ENCODE measurements at regions not wholly inside any gene's neighbourhood (a gene's known extent, or its start where the extent isn't known, plus 50 kb on each side); places are given as distances from the start of the nearest gene placed in this dataset.

DNA sequence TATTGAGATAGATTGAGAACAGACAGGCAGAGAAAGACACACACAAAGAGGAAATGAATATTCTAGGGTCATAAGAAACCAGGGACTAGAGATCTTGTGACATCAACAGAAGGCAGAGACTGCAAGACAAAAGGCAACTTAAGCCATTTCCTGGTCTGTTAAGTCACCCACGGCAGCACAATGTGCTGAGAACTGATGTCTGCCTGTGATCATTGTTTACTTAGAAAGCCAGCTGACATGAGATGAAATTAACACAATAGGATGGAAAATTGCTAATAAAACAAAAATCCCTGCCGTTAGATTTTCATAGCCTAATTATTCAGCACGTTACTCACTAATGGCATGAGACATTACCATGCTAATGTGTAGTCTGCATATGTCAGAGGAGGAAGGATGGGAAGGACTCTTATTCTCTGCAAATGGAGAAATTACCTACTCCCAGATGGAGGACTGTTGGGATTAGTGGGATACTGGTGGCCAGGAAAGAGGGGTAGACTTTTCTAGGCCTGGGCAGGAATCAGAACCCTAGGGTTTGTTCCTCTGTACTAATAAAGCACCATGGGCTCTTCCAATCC lies 191.3 kb upstream of the PODXL start:
- no peak for ATAC-seq
- POLR2A ChIA-PET: no interaction called here
- WGBS (ENCODE audit: missing lambda C conversion rate): 3% methylated on average over 3 of the region's 3 CpGs

DNA sequence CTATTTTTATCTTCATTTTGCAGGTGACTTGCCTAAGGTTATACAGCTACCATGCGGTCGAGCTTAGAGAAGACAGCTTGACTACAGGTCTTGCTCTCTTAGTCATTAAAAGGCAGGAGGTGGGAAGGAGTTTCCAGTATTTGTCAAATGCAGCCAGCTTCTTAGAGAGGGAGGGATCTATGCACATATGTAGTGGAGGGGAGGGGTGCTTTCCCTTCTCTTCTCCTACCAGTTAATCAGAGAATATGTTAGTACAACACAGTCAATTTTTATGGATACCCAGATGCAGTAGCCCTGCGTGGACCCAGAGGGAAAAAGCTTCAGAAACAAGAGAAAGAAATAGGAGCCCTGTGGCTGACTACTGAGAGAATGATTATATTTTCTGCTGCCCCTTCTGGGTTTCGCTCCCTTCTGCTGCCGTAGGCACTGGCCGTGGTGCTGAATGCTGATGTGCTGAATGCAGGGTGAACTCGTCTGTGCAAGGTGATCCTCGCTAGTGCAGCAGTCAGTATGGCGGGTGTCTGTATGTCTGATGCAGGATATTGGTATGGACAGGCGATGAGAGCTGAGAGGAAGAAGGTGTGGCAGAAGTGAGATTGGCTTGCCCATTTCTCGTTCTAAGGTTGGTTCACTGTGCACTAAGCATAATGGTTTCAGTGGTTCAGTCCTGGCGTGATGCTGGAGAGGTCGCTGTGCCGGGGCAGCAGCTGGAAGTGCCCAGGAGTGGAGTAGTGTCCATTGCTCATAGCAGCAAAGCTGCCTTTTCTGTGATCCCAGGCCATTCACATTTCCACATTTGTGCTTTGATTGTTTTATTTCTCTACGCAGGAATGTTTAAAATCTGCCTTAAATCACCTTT lies 189.2 kb upstream of the PODXL start:
- Histone ChIP-seq H3K4me3 (no peak overlapping the region), H3K4me1 (no peaks in the 10 kb centered on the region), H3K27ac (no peak overlapping the region), H3K9me3 (no peaks in the 10 kb centered on the region), H3K4me2 (no peak overlapping the region)
- ChIA-PET CTCF (interaction anchor here (0.6 to 1.8 kb wide), 8 partner anchors 8 to 835 kb away, joined by 3 to 8 read pairs (median 4); no protein-coding TSS in a partner anchor), POLR2A (no interaction called here)
- ATAC-seq: peak; percentile 53 to 57; a peak in 3 of 6 replicates
- FAIRE-seq: no peak
- WGBS (ENCODE audit: missing lambda C conversion rate): 47% methylated on average over 15 of the region's 15 CpGs
- TF ChIP-seq, protein P1, sequence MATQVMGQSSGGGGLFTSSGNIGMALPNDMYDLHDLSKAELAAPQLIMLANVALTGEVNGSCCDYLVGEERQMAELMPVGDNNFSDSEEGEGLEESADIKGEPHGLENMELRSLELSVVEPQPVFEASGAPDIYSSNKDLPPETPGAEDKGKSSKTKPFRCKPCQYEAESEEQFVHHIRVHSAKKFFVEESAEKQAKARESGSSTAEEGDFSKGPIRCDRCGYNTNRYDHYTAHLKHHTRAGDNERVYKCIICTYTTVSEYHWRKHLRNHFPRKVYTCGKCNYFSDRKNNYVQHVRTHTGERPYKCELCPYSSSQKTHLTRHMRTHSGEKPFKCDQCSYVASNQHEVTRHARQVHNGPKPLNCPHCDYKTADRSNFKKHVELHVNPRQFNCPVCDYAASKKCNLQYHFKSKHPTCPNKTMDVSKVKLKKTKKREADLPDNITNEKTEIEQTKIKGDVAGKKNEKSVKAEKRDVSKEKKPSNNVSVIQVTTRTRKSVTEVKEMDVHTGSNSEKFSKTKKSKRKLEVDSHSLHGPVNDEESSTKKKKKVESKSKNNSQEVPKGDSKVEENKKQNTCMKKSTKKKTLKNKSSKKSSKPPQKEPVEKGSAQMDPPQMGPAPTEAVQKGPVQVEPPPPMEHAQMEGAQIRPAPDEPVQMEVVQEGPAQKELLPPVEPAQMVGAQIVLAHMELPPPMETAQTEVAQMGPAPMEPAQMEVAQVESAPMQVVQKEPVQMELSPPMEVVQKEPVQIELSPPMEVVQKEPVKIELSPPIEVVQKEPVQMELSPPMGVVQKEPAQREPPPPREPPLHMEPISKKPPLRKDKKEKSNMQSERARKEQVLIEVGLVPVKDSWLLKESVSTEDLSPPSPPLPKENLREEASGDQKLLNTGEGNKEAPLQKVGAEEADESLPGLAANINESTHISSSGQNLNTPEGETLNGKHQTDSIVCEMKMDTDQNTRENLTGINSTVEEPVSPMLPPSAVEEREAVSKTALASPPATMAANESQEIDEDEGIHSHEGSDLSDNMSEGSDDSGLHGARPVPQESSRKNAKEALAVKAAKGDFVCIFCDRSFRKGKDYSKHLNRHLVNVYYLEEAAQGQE (IDR thresholded peaks at IDR 0.05): peak; percentile 91
- peak; percentile 68; the same call in 1 of the 2 replicates for TF ChIP-seq EHMT2 (IDR thresholded peaks at IDR 0.05; ENCODE audit: low read depth)
- no peak for TF ChIP-seq BHLHE40 (IDR thresholded peaks at IDR 0.05; ENCODE audit: low read depth, low read length)
- TF ChIP-seq ZFP36 (IDR thresholded peaks at IDR 0.05; ENCODE audit: borderline replicate concordance, partially characterized antibody): no peak
- peak in 1 of 2 experiments; percentile 17 for DNase-seq (ENCODE audit: low read depth in 1 of 2, low spot score in 1 of 2)

More for the DNA sequence above, 191.3 kb upstream of the PODXL start:
- CTCF ChIA-PET: interaction anchor here (1.7 kb wide), 1 partner anchor 58 kb away, joined by 3 read pairs; no protein-coding TSS in a partner anchor
- no peak for DNase-seq (ENCODE audit: low read depth in 1 of 2, low spot score in 1 of 2)
- TF ChIP-seq HOXB13 (CRISPR knock-in tag; IDR thresholded peaks at IDR 0.05; ENCODE audit: low read depth) (no peak), POLR2A (IDR thresholded peaks at IDR 0.05; ENCODE audit: low read length) (no peak), RARB (CRISPR knock-in tag; IDR thresholded peaks at IDR 0.05) (no peak), HOXA7 (CRISPR knock-in tag; IDR thresholded peaks at IDR 0.05) (no peak), ZSCAN20 (CRISPR knock-in tag; IDR thresholded peaks at IDR 0.05) (no peak)
- Histone ChIP-seq H3K4me1 (no peaks in the 10 kb centered on the region), H3K4me3 (no peak overlapping the region), H3K27ac (no peak overlapping the region), H3K9me3 (no peaks in the 10 kb centered on the region), H3K4me2 (no peak overlapping the region)
- no peak for FAIRE-seq

DNA sequence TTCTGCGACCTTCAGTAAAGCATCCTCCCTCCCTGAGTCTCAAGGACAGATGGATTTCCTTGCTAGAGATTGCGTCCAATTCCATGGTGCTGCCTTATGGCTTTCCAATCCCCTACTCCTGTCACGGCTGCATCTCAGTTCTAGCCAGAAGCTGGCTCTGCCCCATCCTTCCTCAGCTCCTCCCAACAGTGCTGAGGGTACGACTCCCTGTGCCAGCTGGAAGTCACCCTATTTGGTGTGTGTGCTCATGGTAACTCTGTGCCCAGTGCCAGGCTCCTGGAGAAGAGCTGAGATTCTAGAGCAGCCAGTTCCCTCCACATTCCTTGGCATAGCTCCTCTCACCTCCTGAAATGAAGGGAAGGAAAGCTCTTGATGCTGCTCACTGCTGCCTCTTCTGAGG lies 185.0 kb upstream of the PODXL start:
- no peak for DNase-seq (ENCODE audit: low read depth in 1 of 2, low spot score in 1 of 2)
- CTCF ChIA-PET: interaction anchor here (0.9 to 1.5 kb wide), 5 partner anchors 12 to 577 kb away, joined by 3 to 6 read pairs (median 3); no protein-coding TSS in a partner anchor
- POLR2A ChIA-PET: no interaction called here
- H3K4me1 ChIP-seq: no peaks in the 10 kb centered on the region
- ATAC-seq: no peak
- H3K4me3 ChIP-seq: no peak overlapping the region
- 6% methylated on average over 4 of the region's 4 CpGs for WGBS (ENCODE audit: missing lambda C conversion rate)
- H3K27ac ChIP-seq: no peak overlapping the region
- H3K9me3 ChIP-seq: no peaks in the 10 kb centered on the region
- no peak for FAIRE-seq
- no peak overlapping the region for H3K4me2 ChIP-seq
- TF ChIP-seq HOXA7 (CRISPR knock-in tag; IDR thresholded peaks at IDR 0.05) (no peak), RFX5 (IDR thresholded peaks at IDR 0.05) (no peak), RAD21 (conservative IDR thresholded peaks at IDR 0.05 in 1 of 2, IDR thresholded peaks at IDR 0.05 in 1 of 2) (no peak), POLR2A (IDR thresholded peaks at IDR 0.05; ENCODE audit: low read length) (no peak), NPAS2 (CRISPR knock-in tag; IDR thresholded peaks at IDR 0.05; ENCODE audit: borderline replicate concordance) (no peak), CBX2 (IDR thresholded peaks at IDR 0.05; ENCODE audit: borderline replicate concordance, low read depth) (no peak), HOXB13 (CRISPR knock-in tag; IDR thresholded peaks at IDR 0.05; ENCODE audit: low read depth) (no peak)
- TF ChIP-seq, protein P2, sequence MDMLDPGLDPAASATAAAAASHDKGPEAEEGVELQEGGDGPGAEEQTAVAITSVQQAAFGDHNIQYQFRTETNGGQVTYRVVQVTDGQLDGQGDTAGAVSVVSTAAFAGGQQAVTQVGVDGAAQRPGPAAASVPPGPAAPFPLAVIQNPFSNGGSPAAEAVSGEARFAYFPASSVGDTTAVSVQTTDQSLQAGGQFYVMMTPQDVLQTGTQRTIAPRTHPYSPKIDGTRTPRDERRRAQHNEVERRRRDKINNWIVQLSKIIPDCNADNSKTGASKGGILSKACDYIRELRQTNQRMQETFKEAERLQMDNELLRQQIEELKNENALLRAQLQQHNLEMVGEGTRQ (IDR thresholded peaks at IDR 0.05): no peak
- TF ChIP-seq, protein P1 (IDR thresholded peaks at IDR 0.05): no peak
- TF ChIP-seq, protein P3, sequence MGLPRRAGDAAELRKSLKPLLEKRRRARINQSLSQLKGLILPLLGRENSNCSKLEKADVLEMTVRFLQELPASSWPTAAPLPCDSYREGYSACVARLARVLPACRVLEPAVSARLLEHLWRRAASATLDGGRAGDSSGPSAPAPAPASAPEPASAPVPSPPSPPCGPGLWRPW (IDR thresholded peaks at IDR 0.05): no peak
- TF ChIP-seq, protein P4, sequence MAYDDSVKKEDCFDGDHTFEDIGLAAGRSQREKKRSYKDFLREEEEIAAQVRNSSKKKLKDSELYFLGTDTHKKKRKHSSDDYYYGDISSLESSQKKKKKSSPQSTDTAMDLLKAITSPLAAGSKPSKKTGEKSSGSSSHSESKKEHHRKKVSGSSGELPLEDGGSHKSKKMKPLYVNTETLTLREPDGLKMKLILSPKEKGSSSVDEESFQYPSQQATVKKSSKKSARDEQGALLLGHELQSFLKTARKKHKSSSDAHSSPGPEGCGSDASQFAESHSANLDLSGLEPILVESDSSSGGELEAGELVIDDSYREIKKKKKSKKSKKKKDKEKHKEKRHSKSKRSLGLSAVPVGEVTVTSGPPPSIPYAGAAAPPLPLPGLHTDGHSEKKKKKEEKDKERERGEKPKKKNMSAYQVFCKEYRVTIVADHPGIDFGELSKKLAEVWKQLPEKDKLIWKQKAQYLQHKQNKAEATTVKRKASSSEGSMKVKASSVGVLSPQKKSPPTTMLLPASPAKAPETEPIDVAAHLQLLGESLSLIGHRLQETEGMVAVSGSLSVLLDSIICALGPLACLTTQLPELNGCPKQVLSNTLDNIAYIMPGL (CRISPR knock-in tag; IDR thresholded peaks at IDR 0.05; ENCODE audit: borderline replicate concordance): no peak
- TF ChIP-seq, protein P5, sequence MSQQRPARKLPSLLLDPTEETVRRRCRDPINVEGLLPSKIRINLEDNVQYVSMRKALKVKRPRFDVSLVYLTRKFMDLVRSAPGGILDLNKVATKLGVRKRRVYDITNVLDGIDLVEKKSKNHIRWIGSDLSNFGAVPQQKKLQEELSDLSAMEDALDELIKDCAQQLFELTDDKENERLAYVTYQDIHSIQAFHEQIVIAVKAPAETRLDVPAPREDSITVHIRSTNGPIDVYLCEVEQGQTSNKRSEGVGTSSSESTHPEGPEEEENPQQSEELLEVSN (IDR thresholded peaks at IDR 0.05; ENCODE audit: borderline replicate concordance, low read depth): no peak

Measured in A549 (cell line).